ENCODE measurements at regions not wholly inside any gene's neighbourhood (a gene's known extent, or its start where the extent isn't known, plus 50 kb on each side); places are given as distances from the start of the nearest gene placed in this dataset.

- H3K27me3 Mint-ChIP-seq, result peaks cover 0 to 6% of the 10 kb centered on the region in 2 donors
- no peak overlapping the region for H3K27ac Mint-ChIP-seq
- no peaks in the 10 kb centered on the region for H3K36me3 Mint-ChIP-seq
- no peak for DNase-seq
- no peaks in the 10 kb centered on the region for H3K9me3 Mint-ChIP-seq
- H3K4me3 Mint-ChIP-seq, result no peak overlapping the region
- H3K4me1 Mint-ChIP-seq, result no peaks in the 10 kb centered on the region
- ATAC-seq (replicated peaks), result no peak
Observed at GRCh38 chr6:147141711-147142308, 62.4 kb upstream of the STXBP5 start.

- DNase-seq (no peak), ATAC-seq (replicated peaks) (no peak)
- Mint-ChIP-seq H3K4me3 (no peak overlapping the region), H3K9me3 (no peaks in the 10 kb centered on the region), H3K36me3 (no peaks in the 10 kb centered on the region), H3K4me1 (no peaks in the 10 kb centered on the region), H3K27me3 (peaks cover 0 to 6% of the 10 kb centered on the region in 2 donors), H3K27ac (no peak overlapping the region)
Observed at GRCh38 chr6:147142684-147143245, 61.5 kb upstream of the STXBP5 start.

- no peaks in the 10 kb centered on the region for H3K4me1 Mint-ChIP-seq
- ATAC-seq (replicated peaks) (no peak), DNase-seq (no peak)
- H3K27me3 Mint-ChIP-seq, result peaks cover 9 to 14% of the 10 kb centered on the region in 2 donors
- H3K4me3 Mint-ChIP-seq, result no peak overlapping the region
- no peaks in the 10 kb centered on the region for H3K36me3 Mint-ChIP-seq
- no peaks in the 10 kb centered on the region for H3K9me3 Mint-ChIP-seq
- H3K27ac Mint-ChIP-seq, result no peak overlapping the region
Observed at GRCh38 chr6:147149092-147149491, 55.1 kb upstream of the STXBP5 start.

GRCh38 chr6:147149826-147150225 is 54.4 kb upstream of the STXBP5 start:
- H3K4me3 Mint-ChIP-seq, result no peak overlapping the region
- peaks cover 9 to 18% of the 10 kb centered on the region in 2 donors for H3K27me3 Mint-ChIP-seq
- DNase-seq (no peak), ATAC-seq (replicated peaks) (no peak)
- no peaks in the 10 kb centered on the region for H3K9me3 Mint-ChIP-seq
- H3K36me3 Mint-ChIP-seq, result no peaks in the 10 kb centered on the region
- H3K27ac Mint-ChIP-seq, result no peak overlapping the region
- H3K4me1 Mint-ChIP-seq, result no peaks in the 10 kb centered on the region

- no peaks in the 10 kb centered on the region for H3K4me1 Mint-ChIP-seq
- H3K36me3 Mint-ChIP-seq, result no peaks in the 10 kb centered on the region
- ATAC-seq (replicated peaks) (no peak), DNase-seq (no peak)
- peaks cover 9 to 18% of the 10 kb centered on the region in 2 donors for H3K27me3 Mint-ChIP-seq
- H3K4me3 Mint-ChIP-seq, result no peak overlapping the region
- no peaks in the 10 kb centered on the region for H3K9me3 Mint-ChIP-seq
- no peak overlapping the region for H3K27ac Mint-ChIP-seq
Observed at GRCh38 chr6:147150293-147150692, 53.9 kb upstream of the STXBP5 start.
